Ishikawa (cell line): ENCODE measurements at regions not wholly inside any gene's neighbourhood (a gene's known extent, or its start where the extent isn't known, plus 50 kb on each side); places are given as distances from the start of the nearest gene placed in this dataset.
A peak's percentile ranks its signal among the peaks of the same experiment; 100 is the strongest.

Experiments
- CEBPB ChIP-seq: IDR thresholded peaks from 2 replicates; pipeline ENCODE4 v1.6.1; 2012
- EP300 ChIP-seq: IDR thresholded peaks from 2 replicates; pipeline ENCODE4 v1.6.1; 2012; ENCODE audit warnings: borderline replicate concordance
- FOXM1 ChIP-seq: IDR thresholded peaks from 2 replicates; pipeline ENCODE4 v1.6.1; 2012; ENCODE audit warnings: low read depth, borderline replicate concordance
- MAX ChIP-seq: IDR thresholded peaks from 2 replicates; pipeline ENCODE4 v1.6.1; 2012
- NFIC ChIP-seq: IDR thresholded peaks from 2 replicates; pipeline ENCODE4 v1.6.1; 2012
- RAD21 ChIP-seq: IDR thresholded peaks from 2 replicates; pipeline ENCODE4 v1.6.1; 2012; ENCODE audit warnings: low read depth
- REST ChIP-seq: IDR thresholded peaks from 2 replicates; pipeline ENCODE4 v1.6.1; 2012; ENCODE audit warnings: low read depth, mild to moderate bottlenecking
- TCF12 ChIP-seq: IDR thresholded peaks from 2 replicates; pipeline ENCODE4 v1.6.1; 2012; ENCODE audit warnings: low read depth
- TEAD4 ChIP-seq: IDR thresholded peaks from 2 replicates; pipeline ENCODE4 v1.6.1; 2012
- USF1 ChIP-seq: IDR thresholded peaks from 2 replicates; pipeline ENCODE4 v1.6.1; 2012
- YY1 ChIP-seq: IDR thresholded peaks from 2 replicates; pipeline ENCODE4 v1.6.1; 2012; ENCODE audit warnings: low read depth

- TF ChIP-seq REST (no peak), EP300 (peak; percentile 21; the same call in 1 of the 2 replicates), FOXM1 (no peak), USF1 (no peak), TEAD4 (peak; percentile 30; the same call in 1 of the 2 replicates), YY1 (no peak), NFIC (peak; percentile 43), RAD21 (peak; percentile 74), MAX (no peak), CEBPB (no peak), TCF12 (0 out of 2 replicates have a peak, but pooled peaks have one; percentile 39)
Observed at GRCh38 chr7:94223375-94224084, 171.2 kb upstream of the COL1A2 start.
